HG02981 (cell line): ENCODE measurements at regions not wholly inside any gene's neighbourhood (a gene's known extent, or its start where the extent isn't known, plus 50 kb on each side); places are given as distances from the start of the nearest gene placed in this dataset.

Experiments
- ATAC-seq: cut with Tn5 transposase; IDR thresholded peaks from one replicate; pipeline ENCODE4 v1.9.1; 2021; ENCODE audit warnings: mild to moderate bottlenecking, moderate library complexity; ENCODE audit not compliant: unreplicated experiment

DNA sequence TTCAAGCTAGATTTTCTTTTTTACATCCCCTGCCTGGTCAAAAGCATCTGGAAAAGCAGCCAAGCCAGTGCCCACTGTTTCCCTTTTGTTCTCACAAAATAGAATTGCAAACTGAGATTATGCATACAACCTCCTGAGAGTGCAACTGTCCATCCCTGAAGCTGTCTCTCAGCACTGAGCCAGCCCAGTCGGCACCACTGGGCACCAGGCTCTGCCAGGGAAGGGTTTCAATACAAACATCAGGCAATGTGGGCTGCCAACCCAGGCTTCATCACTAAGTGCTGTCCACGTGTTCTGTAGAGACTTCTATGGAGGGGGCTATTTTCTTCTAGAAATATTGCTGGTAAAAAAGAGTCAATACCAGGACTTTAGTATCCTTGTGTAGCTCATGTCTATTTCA is 356.3 kb upstream of the TBL1XR1 start:
- no peak for ATAC-seq

DNA sequence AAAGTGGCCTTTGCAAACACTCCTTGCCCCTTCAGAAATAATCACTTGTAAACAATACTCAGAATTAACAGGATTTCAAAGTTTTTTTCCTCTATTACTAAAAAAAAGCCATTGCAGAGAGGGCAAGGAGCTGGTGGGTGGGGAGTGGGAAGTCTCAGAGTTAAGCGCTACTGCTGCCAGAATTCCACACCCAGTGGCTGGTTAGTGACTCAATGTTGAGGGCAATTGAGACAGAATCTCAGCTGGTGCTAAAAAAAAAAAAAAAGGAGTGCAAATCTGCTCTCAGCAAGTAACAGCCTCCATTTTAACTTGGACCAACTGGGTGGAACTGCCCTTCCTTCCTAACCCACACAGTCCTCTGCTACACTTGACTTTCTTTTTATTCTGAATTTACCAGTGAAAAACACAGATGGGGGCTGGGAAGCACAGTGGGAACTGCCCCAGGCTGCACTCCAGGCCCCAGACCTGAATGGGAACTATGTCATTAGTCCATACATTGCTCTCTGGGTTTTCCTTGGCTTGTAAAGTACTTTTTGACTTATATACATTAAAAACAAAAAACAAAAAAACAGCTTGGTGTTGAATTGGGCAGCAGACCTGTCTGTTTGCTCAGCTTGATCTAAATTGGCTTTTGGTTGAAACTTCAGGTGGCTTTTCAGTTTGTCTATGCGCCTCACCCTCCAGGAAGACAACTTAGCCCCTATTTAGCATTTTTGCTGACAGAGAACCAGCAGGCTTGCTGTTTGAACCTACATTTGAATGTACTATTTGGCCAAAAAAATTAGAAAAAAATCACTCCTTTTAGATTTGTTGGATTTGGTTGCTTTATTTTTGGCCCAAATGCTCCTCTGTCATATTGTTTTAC is 357.8 kb upstream of the TBL1XR1 start:
- no peak for ATAC-seq

DNA sequence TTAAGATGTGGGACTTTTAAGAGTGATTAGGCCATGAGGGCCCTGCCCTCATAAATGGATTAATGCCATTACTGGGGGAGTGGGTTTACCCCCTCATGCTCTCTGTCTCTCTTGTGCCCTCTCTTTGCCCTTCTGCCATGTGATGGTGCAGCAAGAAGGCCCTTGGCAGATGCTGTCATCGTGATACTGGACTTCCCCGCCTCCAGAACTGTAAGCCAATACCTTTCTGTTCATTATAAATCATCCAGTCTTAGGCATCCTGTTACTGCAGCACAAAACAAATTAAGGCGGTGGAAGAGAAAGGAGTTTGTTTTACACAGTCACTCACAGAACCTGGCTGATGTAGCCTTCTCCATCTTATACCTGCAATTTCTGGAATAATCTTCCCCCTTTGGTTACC is 360.3 kb upstream of the TBL1XR1 start:
- no peak for ATAC-seq

DNA sequence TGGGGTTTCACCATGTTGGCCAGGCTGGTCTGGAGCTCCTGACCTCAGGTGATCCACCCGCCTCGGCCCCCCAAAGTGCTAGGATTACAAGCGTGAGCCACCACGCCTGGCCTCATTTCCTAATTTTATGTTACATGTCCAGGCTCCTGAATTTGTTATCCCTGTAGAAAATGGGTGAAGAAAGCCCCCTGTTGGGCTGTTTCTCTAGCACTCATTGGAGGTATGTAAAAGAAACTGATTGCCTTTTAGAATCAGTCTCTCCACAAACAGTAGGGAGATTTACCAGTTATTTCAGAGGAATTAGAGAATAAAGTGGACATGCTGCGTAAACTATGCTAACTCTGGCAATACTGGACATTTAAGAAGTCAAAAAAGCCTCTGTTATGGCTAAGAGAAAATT is 364.1 kb upstream of the TBL1XR1 start:
- ATAC-seq, result no peak

GRCh38 chr3:177561769-177562392 is 364.6 kb upstream of the TBL1XR1 start:
- no peak for ATAC-seq

GRCh38 chr3:177563243-177563780 is 366.0 kb upstream of the TBL1XR1 start:
- no peak for ATAC-seq

DNA sequence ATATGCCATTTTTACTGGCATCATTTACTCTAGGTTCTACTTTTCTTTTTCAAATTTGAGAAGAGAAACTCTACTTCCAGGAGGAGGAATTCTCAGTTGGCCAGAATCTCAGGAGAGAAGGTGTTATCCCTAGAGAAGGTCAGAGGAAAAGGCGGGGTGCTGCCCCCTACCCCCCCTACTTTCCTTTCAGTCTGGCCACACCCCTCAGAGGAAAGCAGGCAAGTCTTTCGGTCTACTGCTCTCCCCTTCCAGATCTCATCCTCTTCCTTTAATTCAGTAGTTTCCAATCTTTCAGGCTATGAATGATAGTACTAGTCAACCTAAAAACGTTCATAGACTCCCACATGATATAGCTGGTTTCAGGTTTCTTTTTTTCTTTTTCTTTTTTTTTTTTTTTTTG is 366.5 kb upstream of the TBL1XR1 start:
- no peak for ATAC-seq

- no peak for ATAC-seq
These were observed 368.7 kb upstream of the TBL1XR1 start for GRCh38 chr3:177565981-177566380.

- no peak for ATAC-seq
These were observed 370.6 kb upstream of the TBL1XR1 start for GRCh38 chr3:177567833-177568232.

DNA sequence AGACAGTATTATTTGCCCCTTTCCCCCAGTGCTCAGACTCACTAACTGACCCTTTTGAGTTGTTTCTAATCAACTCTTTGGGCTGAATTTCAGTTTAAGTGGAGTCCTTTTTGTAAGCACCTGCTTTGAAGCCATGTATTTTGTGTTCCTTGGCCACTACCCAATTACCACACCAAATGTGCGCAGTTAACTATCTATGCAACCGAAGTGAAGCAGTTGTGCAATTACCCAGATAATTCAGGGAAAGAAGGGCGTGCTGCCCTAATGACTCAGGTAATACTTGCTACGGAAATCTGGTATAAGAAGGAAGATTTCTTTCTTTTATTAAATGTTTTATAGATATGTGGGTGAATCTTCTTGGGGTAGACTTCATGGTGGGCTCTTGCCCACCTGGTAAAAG is 371.9 kb upstream of the TBL1XR1 start:
- ATAC-seq, result no peak

DNA sequence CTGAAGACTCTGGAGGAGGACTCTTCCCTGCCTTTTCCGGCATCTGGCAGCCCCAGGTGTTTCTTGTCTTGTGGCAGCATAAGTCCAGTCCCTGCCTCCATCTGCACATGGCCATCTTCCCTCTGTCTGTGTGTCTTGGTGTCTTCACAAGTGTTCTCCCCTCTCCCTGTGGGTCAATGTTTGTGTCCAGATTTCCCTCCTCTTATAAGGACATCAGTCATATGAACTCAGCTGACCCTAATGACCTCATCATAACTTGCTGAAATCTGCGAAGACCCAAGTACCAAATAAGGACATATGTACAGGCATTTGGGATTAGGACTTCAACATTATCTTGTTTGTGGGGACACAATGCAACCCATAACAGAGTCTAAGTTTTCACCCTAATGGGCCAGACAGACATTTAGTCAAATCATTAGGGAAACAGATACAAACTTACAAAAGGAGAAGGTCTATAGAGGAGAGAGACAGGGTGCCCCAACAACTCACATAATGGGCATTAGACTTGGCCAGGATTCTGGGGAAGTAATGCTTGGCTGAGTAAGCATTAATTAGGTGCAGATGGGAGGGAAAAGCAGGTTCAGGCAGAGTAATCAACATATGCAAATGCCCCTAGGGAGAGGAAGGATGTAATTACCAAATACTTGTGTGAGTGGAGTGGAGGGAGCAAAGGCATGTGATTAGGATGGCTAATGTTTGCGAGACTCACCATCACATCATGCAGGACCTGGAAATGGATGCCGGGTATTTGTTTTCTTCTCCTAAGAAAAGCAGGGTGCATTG is 372.8 kb upstream of the TBL1XR1 start:
- no peak for ATAC-seq

GRCh38 chr3:177571271-177571943 is 374.1 kb upstream of the TBL1XR1 start:
- no peak for ATAC-seq

DNA sequence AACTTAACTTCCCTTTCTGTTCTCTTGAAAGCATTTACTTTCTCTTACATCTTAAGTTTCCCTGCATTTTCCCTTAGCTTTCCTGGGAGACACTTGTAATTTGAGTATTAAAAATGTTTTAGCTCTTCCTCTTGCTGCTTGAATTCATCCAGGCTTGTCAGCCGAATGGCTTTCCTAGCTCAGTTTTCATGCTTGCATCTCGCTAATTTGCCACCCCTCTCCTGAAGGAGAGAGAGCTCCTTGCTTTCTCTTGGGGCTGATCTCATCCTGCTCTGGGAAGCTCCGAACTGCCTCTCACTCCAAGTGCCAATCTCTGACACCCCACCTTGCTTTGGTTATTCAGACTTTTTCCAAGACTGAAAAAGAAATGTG is 374.6 kb upstream of the TBL1XR1 start:
- no peak for ATAC-seq

DNA sequence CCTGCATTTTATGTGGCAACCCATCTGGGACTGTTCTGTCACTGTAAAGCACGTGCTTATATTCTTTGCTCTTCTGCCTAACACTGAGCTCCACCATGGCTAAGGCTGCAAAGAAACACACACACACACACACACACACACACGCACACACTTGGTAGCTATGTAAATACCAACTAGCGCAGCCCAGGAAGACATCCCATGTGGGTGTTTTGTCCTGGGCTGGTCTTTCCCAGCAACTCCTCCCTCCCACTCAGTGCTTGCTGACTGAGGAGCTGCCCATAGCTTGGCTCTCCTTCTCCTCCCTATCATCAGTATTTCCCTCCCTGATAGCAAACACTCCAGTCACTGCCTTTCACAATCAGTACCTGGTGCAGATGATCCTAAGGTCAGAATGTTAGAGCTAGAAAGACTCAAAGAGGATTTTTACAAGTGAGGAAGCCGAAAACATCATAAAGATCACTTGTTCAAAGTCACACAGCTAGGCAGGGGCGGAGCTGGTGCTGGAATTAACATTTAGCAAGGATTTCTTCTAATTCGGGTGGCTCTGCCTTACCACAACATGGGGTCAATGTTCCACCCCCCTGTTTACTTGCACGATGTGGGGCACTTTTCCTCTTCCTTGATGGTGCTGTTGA is 377.1 kb upstream of the TBL1XR1 start:
- ATAC-seq, result no peak

DNA sequence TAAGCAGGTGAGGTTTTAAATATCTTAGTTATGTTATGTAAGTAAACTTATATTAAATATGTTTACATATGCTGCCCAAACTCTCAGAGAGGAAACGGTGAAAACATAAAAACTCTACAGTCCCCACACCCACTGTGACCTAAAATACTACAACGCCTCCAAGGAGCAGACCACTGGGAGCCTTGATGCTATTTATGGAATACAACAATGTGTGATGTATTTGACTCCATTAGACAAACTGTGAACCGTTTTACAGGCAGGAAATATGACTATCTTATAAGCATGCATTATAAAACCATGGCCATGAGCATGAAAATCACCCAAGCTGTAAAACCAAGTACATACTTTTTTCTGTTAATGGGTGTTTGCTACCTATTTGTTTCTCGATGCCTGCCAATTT is 379.5 kb upstream of the TBL1XR1 start:
- ATAC-seq, result no peak

GRCh38 chr3:177578488-177578887 is 381.2 kb upstream of the TBL1XR1 start:
- peak; percentile 76 for ATAC-seq

DNA sequence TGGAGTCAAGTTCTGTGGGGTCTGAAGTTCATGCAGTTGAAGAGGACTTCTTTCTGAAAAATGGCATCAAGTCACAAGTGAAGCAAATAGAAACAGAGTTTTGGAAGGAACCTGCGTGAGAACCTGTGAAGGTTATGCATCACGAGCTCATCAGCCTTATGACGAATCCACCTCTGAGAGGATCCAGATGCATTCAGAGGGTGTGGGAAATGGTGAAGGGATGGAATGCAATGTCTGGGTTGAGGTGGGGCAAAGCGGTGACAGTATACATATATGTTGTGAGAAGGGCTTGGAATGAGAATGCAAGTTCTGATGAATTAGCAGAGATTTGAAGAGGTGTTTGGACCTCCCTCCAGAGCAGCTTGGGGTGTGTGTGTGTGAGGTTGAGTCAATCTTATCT is 382.1 kb upstream of the TBL1XR1 start:
- ATAC-seq, result no peak

DNA sequence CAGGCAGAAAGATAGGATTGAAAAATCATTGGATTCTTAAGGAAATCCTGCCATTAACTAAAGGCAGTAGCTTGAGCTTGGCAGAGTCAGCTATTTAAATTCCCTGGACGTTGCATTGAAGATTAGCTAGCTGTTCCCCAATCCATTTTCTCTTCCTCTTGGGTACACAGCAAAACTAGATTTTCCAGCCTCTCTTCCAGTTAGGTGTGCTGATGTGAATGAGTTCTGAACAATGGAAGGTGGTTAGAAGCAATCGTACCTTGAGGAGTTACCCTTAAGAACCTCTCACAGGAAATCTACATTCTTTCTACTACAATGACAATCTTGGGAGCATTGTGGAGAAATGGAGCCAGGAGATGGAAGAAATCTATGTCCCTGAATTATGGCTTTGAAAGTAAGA is 383.2 kb upstream of the TBL1XR1 start:
- ATAC-seq, result no peak

DNA sequence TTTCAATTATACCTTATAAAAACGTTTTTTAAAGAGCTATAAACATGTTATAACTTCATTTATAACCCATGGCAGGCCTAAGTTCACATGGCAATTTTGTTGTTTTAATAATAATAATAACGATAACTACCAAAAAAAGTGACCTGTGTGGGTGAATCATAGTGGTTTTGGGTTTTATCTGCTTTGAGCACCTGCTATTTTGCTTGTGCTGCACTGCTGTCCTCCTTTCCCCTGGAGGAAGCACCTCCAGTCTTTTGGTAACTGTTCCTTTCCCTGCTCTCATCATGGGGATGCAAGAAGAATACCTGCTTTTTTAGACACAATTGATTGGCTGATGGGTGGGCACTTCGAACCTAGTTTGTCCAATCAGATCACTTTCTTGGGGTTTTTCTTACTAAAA is 388.0 kb upstream of the TBL1XR1 start:
- no peak for ATAC-seq

GRCh38 chr3:177589041-177589650 is 391.9 kb upstream of the TBL1XR1 start:
- no peak for ATAC-seq
